RKO (cell line): ENCODE measurements at regions not wholly inside any gene's neighbourhood (a gene's known extent, or its start where the extent isn't known, plus 50 kb on each side); places are given as distances from the start of the nearest gene placed in this dataset.
"Not testable (repeated sequence)": the region's sequence is repeated elsewhere in the genome, so short reads cannot be mapped to it uniquely, and the experiment has no call there.

Source experiments
- DNase-seq: peaks from one replicate; pipeline ENCODE4 v3.0.0-alpha.2; 2016; ENCODE audit warnings: low spot score

DNA sequence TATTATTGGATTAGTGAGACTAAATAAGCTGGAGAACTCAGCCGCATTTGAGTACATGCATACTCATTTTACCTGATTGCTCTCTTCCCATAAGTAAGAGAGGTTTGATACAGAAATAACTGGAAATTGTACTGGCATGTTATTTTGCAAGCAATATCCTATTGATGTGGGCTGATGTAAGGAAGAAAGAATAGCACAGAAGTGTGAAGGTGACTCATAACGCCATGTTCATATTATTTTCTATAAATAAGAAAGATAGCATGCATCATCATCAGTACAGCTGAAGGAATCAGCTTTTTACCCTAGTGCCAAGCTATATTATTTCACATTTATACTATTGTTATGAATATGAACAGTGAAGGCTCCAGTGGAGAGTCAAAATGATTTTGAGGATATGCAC is 138.3 kb upstream of the FAM47A start:
- no peak for DNase-seq

DNA sequence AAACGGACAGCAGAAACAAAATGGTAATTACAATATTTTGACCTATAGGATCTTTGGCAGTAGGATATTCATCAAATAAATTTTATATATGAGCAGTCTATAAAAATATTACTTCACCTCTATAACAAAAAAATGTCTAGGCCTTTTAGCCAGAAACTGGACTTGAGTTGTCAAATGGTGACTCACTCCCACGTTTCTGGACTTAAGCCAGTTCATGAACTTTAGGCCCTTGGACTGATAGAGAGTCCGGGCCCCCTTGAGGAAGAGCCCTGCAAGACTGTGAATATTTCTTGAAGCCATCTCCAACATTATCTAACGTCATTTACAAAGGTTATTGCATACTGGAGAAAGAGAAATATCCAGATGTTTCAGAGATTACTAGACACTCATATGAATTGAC is 106.8 kb upstream of the FAM47A start:
- DNase-seq, result peak; percentile 49

DNA sequence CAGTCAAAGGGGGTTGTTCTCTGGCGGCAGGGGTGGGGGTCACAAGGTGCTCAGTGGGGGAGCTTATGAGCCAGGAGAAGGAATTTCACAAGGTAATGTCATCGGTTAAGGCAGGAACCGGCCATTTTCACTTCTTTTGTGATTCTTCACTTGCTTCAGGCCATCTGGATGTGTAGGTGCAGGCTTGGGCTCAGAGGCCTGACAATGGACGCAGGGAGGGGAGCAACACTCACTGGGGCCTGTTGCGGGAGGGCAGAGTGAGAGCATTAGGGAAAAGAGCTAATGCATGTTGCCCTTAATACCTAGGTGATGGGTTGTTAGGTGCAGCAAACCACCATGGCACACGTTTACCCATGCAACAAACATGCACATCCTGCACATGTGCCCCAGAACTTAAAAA is 98.0 kb upstream of the FAM47A start:
- not testable (repeated sequence) for DNase-seq

DNA sequence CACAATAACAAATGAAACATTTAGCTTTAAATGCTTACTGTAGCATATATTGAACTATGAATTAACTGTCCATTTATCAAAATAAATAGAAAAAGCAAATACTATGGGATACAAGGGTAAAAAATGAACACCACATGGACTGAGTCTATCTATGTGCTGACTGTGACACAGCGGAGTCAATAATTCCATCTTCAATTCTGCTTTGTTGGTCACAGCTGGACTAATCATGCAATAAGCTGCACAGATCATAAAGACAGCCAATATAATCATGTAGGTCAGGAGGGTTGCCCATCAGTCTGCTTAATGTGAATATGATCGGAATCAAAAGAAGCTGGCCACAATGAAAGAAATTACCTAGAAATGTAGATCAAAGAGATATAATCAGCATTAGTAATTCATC is 95.7 kb upstream of the FAM47A start:
- no peak for DNase-seq

DNA sequence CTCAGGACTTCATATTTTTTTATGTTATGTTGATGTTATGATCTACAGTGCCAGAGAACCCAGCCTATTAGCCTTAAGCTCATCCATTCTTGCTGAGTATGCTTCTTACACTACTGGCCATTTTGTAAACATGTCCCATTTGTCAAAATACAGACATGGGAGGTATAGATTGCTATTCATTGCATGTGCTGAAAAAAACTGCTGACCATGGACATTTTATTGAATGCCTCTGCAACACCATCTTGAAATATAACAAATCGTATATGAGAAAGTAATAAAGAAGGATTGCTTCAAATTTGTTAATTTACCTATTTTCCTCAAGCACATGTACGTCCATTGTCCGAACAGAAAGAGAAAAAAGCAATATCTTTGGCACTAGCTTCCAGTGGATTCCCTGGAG is 91.5 kb upstream of the FAM47A start:
- no peak for DNase-seq

DNA sequence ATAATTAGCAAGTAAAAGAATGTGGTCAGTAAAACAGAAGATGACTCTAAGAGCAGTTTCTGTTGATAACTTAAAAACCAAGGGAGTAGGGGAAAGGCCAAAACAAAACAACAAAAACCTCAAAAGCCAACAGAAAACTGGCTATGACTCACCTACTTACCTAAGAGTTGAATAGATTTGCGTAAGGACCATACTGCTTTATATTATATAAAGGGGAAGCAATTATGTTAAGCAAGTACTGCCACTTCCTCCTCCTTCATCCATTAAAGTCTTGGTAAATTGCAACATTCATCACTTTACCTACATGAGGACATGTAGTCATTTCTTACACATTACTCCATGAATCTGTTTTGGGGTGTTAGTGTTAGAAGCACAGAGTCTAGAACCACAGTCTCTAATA is 85.9 kb upstream of the FAM47A start:
- DNase-seq, result no peak

DNA sequence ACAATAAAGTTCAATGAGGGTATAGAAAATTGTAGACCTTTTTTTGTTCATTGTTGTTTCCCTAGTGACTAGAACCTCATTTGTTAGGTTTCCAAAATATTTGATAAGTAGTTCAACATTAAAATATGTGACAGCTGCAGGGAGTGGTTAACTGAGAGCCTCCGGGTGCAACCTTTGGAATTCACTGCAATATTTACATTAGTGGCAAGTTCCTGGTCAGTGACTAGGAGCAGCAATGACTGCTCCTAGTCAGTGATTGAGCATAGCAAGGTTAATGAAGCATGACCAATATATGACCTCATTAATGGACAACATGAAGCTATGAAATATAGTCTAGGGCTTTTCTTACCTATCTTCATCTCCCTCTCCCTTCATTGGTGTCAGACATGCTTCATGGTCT is 65.8 kb upstream of the FAM47A start:
- no peak for DNase-seq
